HepG2 (cell line): ENCODE measurements at regions not wholly inside any gene's neighbourhood (a gene's known extent, or its start where the extent isn't known, plus 50 kb on each side); places are given as distances from the start of the nearest gene placed in this dataset.

Experiments
- ATAD3A ChIP-seq: sonication (generic); formaldehyde crosslinking; IDR thresholded peaks from 2 replicates; pipeline ENCODE4 v1.4.0; 2020; ENCODE audit warnings: missing genetic modification reagents
- BRD4 ChIP-seq: sonication (generic); formaldehyde crosslinking; IDR thresholded peaks from 2 replicates; pipeline ENCODE4 v1.4.0; 2020; ENCODE audit warnings: missing genetic modification reagents
- CCDC6 ChIP-seq: sonication (generic); formaldehyde crosslinking; IDR thresholded peaks from 2 replicates; pipeline ENCODE4 v1.8.1; 2022; ENCODE audit warnings: mild to moderate bottlenecking, missing genetic modification reagents, moderate library complexity
- IKZF1 ChIP-seq: fragments of 450-650 bp; IDR thresholded peaks from 2 replicates; pipeline ENCODE4 v1.7.1; 2016
- MAFK ChIP-seq, 2 experiments: IDR thresholded peaks in 1 of 2; conservative IDR thresholded peaks in 1 of 2; 2 replicates each; pipeline ENCODE4 v1.6.1; 2011; ENCODE audit warnings: improper control_type of control experiment in 2 of 2, low read length in 2 of 2
- TMF1 ChIP-seq: sonication (generic); formaldehyde crosslinking; IDR thresholded peaks from 2 replicates; pipeline ENCODE4 v1.8.1; 2022; ENCODE audit warnings: low read depth, missing genetic modification reagents
- ZFP90 ChIP-seq: sonication (generic); formaldehyde crosslinking; IDR thresholded peaks from 2 replicates; pipeline ENCODE4 v1.8.0; 2022; ENCODE audit warnings: missing genetic modification reagents, mild to moderate bottlenecking, inconsistent platforms, borderline replicate concordance
- ZNF7 ChIP-seq: IDR thresholded peaks from 2 replicates; pipeline ENCODE4 v1.6.1; 2016; ENCODE audit warnings: missing biosample characterization, missing genetic modification reagents
- ZSCAN22 ChIP-seq: sonication (generic); formaldehyde crosslinking; IDR thresholded peaks from 2 replicates; pipeline ENCODE4 v1.4.0; 2020; ENCODE audit warnings: mild to moderate bottlenecking, missing genetic modification reagents
- TF ChIP-seq, protein P1 (sequence below): sonication (generic); formaldehyde crosslinking; IDR thresholded peaks from 2 replicates; pipeline ENCODE4 v1.4.0; 2020; ENCODE audit warnings: low read depth, mild to moderate bottlenecking, missing genetic modification reagents
- TF ChIP-seq, protein P2 (sequence below): sonication (generic); formaldehyde crosslinking; IDR thresholded peaks from 2 replicates; pipeline ENCODE4 v1.4.0; 2020; ENCODE audit warnings: mild to moderate bottlenecking, missing genetic modification reagents
- TF ChIP-seq, protein P3 (sequence below), 2 experiments: sonication (generic) in 1 of 2; formaldehyde crosslinking in 1 of 2; IDR thresholded peaks; 2 replicates each; pipeline versions ENCODE4 v1.4.0 to v1.6.1; 2016 to 2020; ENCODE audit warnings: borderline replicate concordance in 1 of 2, low read depth in 1 of 2, mild to moderate bottlenecking in 1 of 2, missing genetic modification reagents in 1 of 2
- TF ChIP-seq, protein P4 (sequence below): sonication (generic); formaldehyde crosslinking; IDR thresholded peaks from 2 replicates; pipeline ENCODE4 v1.8.0; 2022; ENCODE audit warnings: mild to moderate bottlenecking, missing genetic modification reagents, borderline replicate concordance
- TF ChIP-seq, protein P5 (sequence below): sonication (generic); formaldehyde crosslinking; IDR thresholded peaks from 2 replicates; pipeline ENCODE4 v1.4.0; 2020; ENCODE audit warnings: missing genetic modification reagents
- TF ChIP-seq, protein P6 (sequence below): sonication (generic); formaldehyde crosslinking; IDR thresholded peaks from 2 replicates; pipeline ENCODE4 v1.4.0; 2020; ENCODE audit warnings: missing genetic modification reagents, borderline replicate concordance

DNA sequence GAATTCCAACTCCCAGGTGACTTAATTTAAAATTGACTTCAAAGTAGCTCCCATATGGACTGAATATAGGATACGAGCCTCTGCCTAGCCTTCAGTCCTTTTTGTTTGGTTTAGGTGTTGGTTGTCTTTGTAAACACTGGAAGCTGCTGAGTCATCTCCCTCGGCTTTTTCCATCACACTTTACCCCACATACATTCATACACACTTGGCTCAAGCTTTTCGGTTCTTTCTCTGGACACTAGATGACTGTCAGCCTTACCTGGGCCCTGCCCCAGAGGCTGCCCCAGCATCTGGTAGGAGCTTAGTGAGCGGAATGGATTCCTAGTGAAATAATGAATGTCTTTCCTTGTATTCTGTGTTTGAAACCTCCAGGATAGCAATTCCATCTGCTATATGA lies 201.5 kb upstream of the IL12A start (continued):
- TF ChIP-seq, protein P1, sequence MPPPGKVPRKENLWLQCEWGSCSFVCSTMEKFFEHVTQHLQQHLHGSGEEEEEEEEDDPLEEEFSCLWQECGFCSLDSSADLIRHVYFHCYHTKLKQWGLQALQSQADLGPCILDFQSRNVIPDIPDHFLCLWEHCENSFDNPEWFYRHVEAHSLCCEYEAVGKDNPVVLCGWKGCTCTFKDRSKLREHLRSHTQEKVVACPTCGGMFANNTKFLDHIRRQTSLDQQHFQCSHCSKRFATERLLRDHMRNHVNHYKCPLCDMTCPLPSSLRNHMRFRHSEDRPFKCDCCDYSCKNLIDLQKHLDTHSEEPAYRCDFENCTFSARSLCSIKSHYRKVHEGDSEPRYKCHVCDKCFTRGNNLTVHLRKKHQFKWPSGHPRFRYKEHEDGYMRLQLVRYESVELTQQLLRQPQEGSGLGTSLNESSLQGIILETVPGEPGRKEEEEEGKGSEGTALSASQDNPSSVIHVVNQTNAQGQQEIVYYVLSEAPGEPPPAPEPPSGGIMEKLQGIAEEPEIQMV (CRISPR knock-in tag), result no peak
- TF ChIP-seq CCDC6 (CRISPR knock-in tag), result peak; percentile 42; the same call in 1 of the 2 replicates
- TF ChIP-seq, protein P2, sequence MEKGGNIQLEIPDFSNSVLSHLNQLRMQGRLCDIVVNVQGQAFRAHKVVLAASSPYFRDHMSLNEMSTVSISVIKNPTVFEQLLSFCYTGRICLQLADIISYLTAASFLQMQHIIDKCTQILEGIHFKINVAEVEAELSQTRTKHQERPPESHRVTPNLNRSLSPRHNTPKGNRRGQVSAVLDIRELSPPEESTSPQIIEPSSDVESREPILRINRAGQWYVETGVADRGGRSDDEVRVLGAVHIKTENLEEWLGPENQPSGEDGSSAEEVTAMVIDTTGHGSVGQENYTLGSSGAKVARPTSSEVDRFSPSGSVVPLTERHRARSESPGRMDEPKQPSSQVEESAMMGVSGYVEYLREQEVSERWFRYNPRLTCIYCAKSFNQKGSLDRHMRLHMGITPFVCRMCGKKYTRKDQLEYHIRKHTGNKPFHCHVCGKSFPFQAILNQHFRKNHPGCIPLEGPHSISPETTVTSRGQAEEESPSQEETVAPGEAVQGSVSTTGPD (CRISPR knock-in tag), result no peak; the same call in 1 of the 2 replicates
- TF ChIP-seq, protein P3, sequence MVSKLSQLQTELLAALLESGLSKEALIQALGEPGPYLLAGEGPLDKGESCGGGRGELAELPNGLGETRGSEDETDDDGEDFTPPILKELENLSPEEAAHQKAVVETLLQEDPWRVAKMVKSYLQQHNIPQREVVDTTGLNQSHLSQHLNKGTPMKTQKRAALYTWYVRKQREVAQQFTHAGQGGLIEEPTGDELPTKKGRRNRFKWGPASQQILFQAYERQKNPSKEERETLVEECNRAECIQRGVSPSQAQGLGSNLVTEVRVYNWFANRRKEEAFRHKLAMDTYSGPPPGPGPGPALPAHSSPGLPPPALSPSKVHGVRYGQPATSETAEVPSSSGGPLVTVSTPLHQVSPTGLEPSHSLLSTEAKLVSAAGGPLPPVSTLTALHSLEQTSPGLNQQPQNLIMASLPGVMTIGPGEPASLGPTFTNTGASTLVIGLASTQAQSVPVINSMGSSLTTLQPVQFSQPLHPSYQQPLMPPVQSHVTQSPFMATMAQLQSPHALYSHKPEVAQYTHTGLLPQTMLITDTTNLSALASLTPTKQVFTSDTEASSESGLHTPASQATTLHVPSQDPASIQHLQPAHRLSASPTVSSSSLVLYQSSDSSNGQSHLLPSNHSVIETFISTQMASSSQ (IDR thresholded peaks at IDR 0.05; ENCODE audit: low read depth), result no peak
- TF ChIP-seq, protein P3 (CRISPR knock-in tag; IDR thresholded peaks at IDR 0.05; ENCODE audit: borderline replicate concordance), result no peak
- no peak for TF ChIP-seq ATAD3A
- no peak for TF ChIP-seq ZFP90
- TF ChIP-seq MAFK (conservative IDR thresholded peaks at IDR 0.05 in 1 of 2, IDR thresholded peaks at IDR 0.05 in 1 of 2; ENCODE audit: low read length in 2 of 2), result peak; percentile 86 to 96
- TF ChIP-seq, protein P4, sequence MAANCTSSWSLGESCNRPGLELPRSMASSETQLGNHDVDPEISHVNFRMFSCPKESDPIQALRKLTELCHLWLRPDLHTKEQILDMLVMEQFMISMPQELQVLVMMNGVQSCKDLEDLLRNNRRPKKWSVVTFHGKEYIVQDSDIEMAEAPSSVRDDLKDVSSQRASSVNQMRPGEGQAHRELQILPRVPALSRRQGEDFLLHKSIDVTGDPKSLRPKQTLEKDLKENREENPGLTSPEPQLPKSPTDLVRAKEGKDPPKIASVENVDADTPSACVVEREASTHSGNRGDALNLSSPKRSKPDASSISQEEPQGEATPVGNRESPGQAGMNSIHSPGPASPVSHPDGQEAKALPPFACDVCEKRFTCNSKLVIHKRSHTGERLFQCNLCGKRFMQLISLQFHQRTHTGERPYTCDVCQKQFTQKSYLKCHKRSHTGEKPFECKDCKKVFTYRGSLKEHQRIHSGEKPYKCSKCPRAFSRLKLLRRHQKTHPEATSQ (CRISPR knock-in tag), result no peak
- TF ChIP-seq, protein P5, sequence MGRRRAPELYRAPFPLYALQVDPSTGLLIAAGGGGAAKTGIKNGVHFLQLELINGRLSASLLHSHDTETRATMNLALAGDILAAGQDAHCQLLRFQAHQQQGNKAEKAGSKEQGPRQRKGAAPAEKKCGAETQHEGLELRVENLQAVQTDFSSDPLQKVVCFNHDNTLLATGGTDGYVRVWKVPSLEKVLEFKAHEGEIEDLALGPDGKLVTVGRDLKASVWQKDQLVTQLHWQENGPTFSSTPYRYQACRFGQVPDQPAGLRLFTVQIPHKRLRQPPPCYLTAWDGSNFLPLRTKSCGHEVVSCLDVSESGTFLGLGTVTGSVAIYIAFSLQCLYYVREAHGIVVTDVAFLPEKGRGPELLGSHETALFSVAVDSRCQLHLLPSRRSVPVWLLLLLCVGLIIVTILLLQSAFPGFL, result no peak
- no peak for TF ChIP-seq TMF1
- no peak for TF ChIP-seq IKZF1
- TF ChIP-seq, protein P6, sequence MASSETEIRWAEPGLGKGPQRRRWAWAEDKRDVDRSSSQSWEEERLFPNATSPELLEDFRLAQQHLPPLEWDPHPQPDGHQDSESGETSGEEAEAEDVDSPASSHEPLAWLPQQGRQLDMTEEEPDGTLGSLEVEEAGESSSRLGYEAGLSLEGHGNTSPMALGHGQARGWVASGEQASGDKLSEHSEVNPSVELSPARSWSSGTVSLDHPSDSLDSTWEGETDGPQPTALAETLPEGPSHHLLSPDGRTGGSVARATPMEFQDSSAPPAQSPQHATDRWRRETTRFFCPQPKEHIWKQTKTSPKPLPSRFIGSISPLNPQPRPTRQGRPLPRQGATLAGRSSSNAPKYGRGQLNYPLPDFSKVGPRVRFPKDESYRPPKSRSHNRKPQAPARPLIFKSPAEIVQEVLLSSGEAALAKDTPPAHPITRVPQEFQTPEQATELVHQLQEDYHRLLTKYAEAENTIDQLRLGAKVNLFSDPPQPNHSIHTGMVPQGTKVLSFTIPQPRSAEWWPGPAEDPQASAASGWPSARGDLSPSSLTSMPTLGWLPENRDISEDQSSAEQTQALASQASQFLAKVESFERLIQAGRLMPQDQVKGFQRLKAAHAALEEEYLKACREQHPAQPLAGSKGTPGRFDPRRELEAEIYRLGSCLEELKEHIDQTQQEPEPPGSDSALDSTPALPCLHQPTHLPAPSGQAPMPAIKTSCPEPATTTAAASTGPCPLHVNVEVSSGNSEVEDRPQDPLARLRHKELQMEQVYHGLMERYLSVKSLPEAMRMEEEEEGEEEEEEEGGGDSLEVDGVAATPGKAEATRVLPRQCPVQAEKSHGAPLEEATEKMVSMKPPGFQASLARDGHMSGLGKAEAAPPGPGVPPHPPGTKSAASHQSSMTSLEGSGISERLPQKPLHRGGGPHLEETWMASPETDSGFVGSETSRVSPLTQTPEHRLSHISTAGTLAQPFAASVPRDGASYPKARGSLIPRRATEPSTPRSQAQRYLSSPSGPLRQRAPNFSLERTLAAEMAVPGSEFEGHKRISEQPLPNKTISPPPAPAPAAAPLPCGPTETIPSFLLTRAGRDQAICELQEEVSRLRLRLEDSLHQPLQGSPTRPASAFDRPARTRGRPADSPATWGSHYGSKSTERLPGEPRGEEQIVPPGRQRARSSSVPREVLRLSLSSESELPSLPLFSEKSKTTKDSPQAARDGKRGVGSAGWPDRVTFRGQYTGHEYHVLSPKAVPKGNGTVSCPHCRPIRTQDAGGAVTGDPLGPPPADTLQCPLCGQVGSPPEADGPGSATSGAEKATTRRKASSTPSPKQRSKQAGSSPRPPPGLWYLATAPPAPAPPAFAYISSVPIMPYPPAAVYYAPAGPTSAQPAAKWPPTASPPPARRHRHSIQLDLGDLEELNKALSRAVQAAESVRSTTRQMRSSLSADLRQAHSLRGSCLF (CRISPR knock-in tag), result no peak
- TF ChIP-seq BRD4 (CRISPR knock-in tag), result no peak
- no peak for TF ChIP-seq ZNF7 (CRISPR knock-in tag)
- TF ChIP-seq ZSCAN22 (CRISPR knock-in tag), result no peak
